ENCODE measurements at regions not wholly inside any gene's neighbourhood (a gene's known extent, or its start where the extent isn't known, plus 50 kb on each side); places are given as distances from the start of the nearest gene placed in this dataset.

DNA sequence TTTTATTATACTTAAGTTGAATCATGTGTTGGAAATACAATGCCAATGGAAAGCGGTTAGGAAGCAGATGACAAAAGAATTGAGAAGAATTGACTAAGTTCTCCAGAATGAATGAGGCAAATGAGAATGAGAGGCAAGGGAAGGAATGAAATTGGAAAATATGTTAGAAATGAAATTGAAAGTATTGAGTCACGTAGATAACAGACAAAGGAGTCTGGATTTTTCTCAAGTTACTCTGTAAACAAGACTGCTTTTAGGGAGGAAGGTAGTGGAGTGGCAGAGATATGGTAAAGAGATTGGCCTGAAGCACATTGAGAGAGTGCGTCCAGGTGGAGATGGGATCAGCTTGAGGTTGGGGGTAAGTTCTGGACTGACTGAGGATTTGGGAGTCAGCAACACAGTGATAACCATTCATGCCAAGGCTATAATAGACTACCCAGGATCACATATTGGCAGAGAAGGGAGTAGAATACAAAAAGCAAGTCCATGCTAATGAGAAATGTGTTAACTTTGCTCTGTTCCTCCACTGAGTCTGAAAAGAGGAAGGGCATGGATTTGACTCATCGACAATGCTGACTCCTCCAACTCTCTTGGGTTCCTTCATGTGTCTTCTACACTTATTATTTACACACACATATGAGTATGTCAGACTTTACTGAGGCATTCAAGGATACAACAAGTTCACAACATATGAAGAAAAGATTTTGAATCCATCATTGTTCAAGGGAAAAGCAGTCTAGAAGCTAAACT lies 814.2 kb upstream of the ZNF608 start:
- H3K9me3 ChIP-seq (ENCODE audit: low read length) = no peaks in the 10 kb centered on the region
- no peak overlapping the region for H3K27ac ChIP-seq (ENCODE audit: low read depth, low read length, poor library complexity, severe bottlenecking)
- TF ChIP-seq, protein P1, sequence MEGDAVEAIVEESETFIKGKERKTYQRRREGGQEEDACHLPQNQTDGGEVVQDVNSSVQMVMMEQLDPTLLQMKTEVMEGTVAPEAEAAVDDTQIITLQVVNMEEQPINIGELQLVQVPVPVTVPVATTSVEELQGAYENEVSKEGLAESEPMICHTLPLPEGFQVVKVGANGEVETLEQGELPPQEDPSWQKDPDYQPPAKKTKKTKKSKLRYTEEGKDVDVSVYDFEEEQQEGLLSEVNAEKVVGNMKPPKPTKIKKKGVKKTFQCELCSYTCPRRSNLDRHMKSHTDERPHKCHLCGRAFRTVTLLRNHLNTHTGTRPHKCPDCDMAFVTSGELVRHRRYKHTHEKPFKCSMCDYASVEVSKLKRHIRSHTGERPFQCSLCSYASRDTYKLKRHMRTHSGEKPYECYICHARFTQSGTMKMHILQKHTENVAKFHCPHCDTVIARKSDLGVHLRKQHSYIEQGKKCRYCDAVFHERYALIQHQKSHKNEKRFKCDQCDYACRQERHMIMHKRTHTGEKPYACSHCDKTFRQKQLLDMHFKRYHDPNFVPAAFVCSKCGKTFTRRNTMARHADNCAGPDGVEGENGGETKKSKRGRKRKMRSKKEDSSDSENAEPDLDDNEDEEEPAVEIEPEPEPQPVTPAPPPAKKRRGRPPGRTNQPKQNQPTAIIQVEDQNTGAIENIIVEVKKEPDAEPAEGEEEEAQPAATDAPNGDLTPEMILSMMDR (conservative IDR thresholded peaks at IDR 0.05; ENCODE audit: low read length) = no peak
- no peak for TF ChIP-seq EZH2phosphoT487 (IDR thresholded peaks at IDR 0.05; ENCODE audit: borderline replicate concordance, low read depth, low read length)
- no peak for DNase-seq (ENCODE audit: low spot score)
- H3K9me2 ChIP-seq (ENCODE audit: insufficient read depth, low read length) = no peaks in the 10 kb centered on the region
- H4K20me1 ChIP-seq (ENCODE audit: insufficient read depth, low read length) = no peaks in the 10 kb centered on the region
- ChIA-PET CTCF (ENCODE audit: unreplicated experiment) (no interaction called here), POLR2A (interaction anchor here (0.6 to 1.6 kb wide), 2 partner anchors 9 to 14 kb away, joined by 3 to 5 read pairs; no protein-coding TSS in a partner anchor)
- no peaks in the 10 kb centered on the region for H3K36me3 ChIP-seq (ENCODE audit: insufficient read depth, low read length)
- H3K4me1 ChIP-seq (ENCODE audit: insufficient read depth, low read length, poor library complexity, severe bottlenecking) = no peaks in the 10 kb centered on the region
- intact Hi-C loops (cut with micrococcal nuclease; ENCODE audit: unreplicated experiment) = no loop called here
- H2AFZ ChIP-seq (ENCODE audit: low read length) = no peak overlapping the region
- H3K79me2 ChIP-seq (ENCODE audit: insufficient read depth, low read depth, low read length) = no peaks in the 10 kb centered on the region
- no peak overlapping the region for H3K4me3 ChIP-seq (ENCODE audit: low read depth, low read length, poor library complexity, severe bottlenecking)
- BruUV-seq (replicated peaks) = no TSS peak
- no peak overlapping the region for H3K4me2 ChIP-seq (ENCODE audit: low read length)

DNA sequence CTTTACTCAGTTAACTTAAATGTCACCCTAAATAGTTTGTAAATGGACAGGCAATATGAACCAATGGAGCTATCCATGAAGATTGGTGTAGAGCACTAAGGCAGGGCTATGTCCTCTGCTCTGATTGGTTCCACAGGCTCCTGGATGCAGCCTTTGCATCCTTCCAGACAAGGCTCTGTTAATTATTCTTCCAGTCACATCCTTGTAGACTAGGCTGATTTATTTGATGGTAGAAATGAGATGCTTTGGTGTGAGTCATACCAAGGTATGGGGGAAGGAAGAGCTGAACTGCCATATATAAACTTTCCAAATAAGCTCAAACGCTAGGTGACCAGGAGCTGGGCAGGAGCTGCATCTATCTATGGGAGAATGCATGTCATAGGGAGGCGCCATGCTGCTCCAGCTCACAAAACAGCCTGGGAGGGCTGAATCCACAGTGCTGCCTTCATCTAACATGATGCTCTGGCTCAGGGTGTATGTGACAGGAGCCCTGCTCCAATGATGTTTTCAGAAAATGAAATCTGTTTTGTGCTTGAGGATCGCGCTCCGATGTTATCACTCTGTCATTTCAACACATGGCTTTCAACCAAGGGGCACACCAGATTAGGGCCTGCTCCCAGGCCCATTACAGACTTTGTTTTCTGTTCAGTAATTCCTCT lies 818.0 kb upstream of the ZNF608 start:
- BruUV-seq (replicated peaks) = no TSS peak
- intact Hi-C loops (cut with micrococcal nuclease; ENCODE audit: unreplicated experiment) = no loop called here
- Histone ChIP-seq H3K4me1 (ENCODE audit: insufficient read depth, low read length, poor library complexity, severe bottlenecking) (no peaks in the 10 kb centered on the region), H3K36me3 (ENCODE audit: insufficient read depth, low read length) (no peaks in the 10 kb centered on the region), H2AFZ (ENCODE audit: low read length) (no peak overlapping the region), H3K4me2 (ENCODE audit: low read length) (no peak overlapping the region), H3K9me2 (ENCODE audit: insufficient read depth, low read length) (no peaks in the 10 kb centered on the region), H3K79me2 (ENCODE audit: insufficient read depth, low read depth, low read length) (no peaks in the 10 kb centered on the region), H3K27ac (ENCODE audit: low read depth, low read length, poor library complexity, severe bottlenecking) (no peak overlapping the region), H3K9me3 (ENCODE audit: low read length) (no peaks in the 10 kb centered on the region), H3K4me3 (ENCODE audit: low read depth, low read length, poor library complexity, severe bottlenecking) (no peak overlapping the region), H4K20me1 (ENCODE audit: insufficient read depth, low read length) (no peaks in the 10 kb centered on the region)
- no peak for DNase-seq (ENCODE audit: low spot score)
- TF ChIP-seq, protein P1 (conservative IDR thresholded peaks at IDR 0.05; ENCODE audit: low read length) = no peak
- no peak for TF ChIP-seq EZH2phosphoT487 (IDR thresholded peaks at IDR 0.05; ENCODE audit: borderline replicate concordance, low read depth, low read length)
- POLR2A ChIA-PET = interaction anchor here (0.7 kb wide), 1 partner anchor 44 kb away, joined by 3 read pairs; no protein-coding TSS in a partner anchor
- CTCF ChIA-PET (ENCODE audit: unreplicated experiment) = no interaction called here
